ENCODE measurements at regions not wholly inside any gene's neighbourhood (a gene's known extent, or its start where the extent isn't known, plus 50 kb on each side); places are given as distances from the start of the nearest gene placed in this dataset.

- peaks cover 6% of the 10 kb centered on the region for H3K4me1 ChIP-seq
- TF ChIP-seq EZH2phosphoT487 (IDR thresholded peaks at IDR 0.05) (no peak), CTCF (IDR thresholded peaks at IDR 0.05) (no peak), EZH2 (IDR thresholded peaks at IDR 0.05) (no peak)
- peaks cover 3% of the 10 kb centered on the region for H3K4me1 Mint-ChIP-seq
- no peak overlapping the region for H3K27ac Mint-ChIP-seq
- H3K27ac ChIP-seq, result no peak overlapping the region
- H3K36me3 Mint-ChIP-seq, result no peaks in the 10 kb centered on the region
- no peaks in the 10 kb centered on the region for H3K9me3 ChIP-seq (ENCODE audit: low read depth)
- no peaks in the 10 kb centered on the region for H3K27me3 Mint-ChIP-seq (ENCODE audit: insufficient read depth, low read depth)
- H3K4me3 ChIP-seq, result no peak overlapping the region
- H3F3A ChIP-seq (ENCODE audit: low read depth), result no peaks in the 10 kb centered on the region
- no peaks in the 10 kb centered on the region for H3K79me2 ChIP-seq (ENCODE audit: low read depth)
- H3K36me3 ChIP-seq, result no peaks in the 10 kb centered on the region
- no peak overlapping the region for H2AFZ ChIP-seq (replicated peaks)
- no peak overlapping the region for H3K9ac ChIP-seq
- H3K27me3 ChIP-seq, result no peaks in the 10 kb centered on the region
- no peak overlapping the region for H3K4me3 Mint-ChIP-seq
- no peaks in the 10 kb centered on the region for H3K9me3 Mint-ChIP-seq
- H3K4me2 ChIP-seq, result no peak overlapping the region
- no peaks in the 10 kb centered on the region for H4K20me1 ChIP-seq (ENCODE audit: low read depth)
- no peak for DNase-seq (ENCODE audit: low spot score)
Observed at GRCh38 chr15:101554115-101554915, 64.8 kb upstream of the PCSK6 start.

- Histone ChIP-seq H2AFZ (replicated peaks) (no peak overlapping the region), H3K4me2 (no peak overlapping the region), H3K36me3 (no peaks in the 10 kb centered on the region), H3K79me2 (ENCODE audit: low read depth) (no peaks in the 10 kb centered on the region), H3K4me1 (peaks cover 6% of the 10 kb centered on the region), H3K9me3 (ENCODE audit: low read depth) (no peaks in the 10 kb centered on the region), H3K27ac (no peak overlapping the region), H3K9ac (no peak overlapping the region), H3F3A (ENCODE audit: low read depth) (no peaks in the 10 kb centered on the region), H4K20me1 (ENCODE audit: low read depth) (no peaks in the 10 kb centered on the region), H3K4me3 (no peak overlapping the region), H3K27me3 (no peaks in the 10 kb centered on the region)
- Mint-ChIP-seq H3K4me3 (no peak overlapping the region), H3K9me3 (no peaks in the 10 kb centered on the region), H3K4me1 (peaks cover 3% of the 10 kb centered on the region), H3K27me3 (ENCODE audit: insufficient read depth, low read depth) (no peaks in the 10 kb centered on the region), H3K27ac (no peak overlapping the region), H3K36me3 (no peaks in the 10 kb centered on the region)
- no peak for TF ChIP-seq CTCF (IDR thresholded peaks at IDR 0.05)
- no peak for TF ChIP-seq EZH2 (IDR thresholded peaks at IDR 0.05)
- no peak for TF ChIP-seq EZH2phosphoT487 (IDR thresholded peaks at IDR 0.05)
- DNase-seq (ENCODE audit: low spot score), result no peak
Observed at GRCh38 chr15:101551696-101552591, 62.4 kb upstream of the PCSK6 start.

GRCh38 chr15:101550124-101550523, 60.6 kb upstream of the PCSK6 start:
- Mint-ChIP-seq H3K9me3 (no peaks in the 10 kb centered on the region), H3K27ac (no peak overlapping the region), H3K4me1 (peaks cover 3% of the 10 kb centered on the region), H3K4me3 (no peak overlapping the region), H3K36me3 (no peaks in the 10 kb centered on the region), H3K27me3 (ENCODE audit: insufficient read depth, low read depth) (no peaks in the 10 kb centered on the region)
- H3K4me2 ChIP-seq, result no peak overlapping the region
- no peak overlapping the region for H3K9ac ChIP-seq
- peaks cover 6% of the 10 kb centered on the region for H3K4me1 ChIP-seq
- H3K79me2 ChIP-seq (ENCODE audit: low read depth), result no peaks in the 10 kb centered on the region
- H2AFZ ChIP-seq (replicated peaks), result no peak overlapping the region
- H3K36me3 ChIP-seq, result no peaks in the 10 kb centered on the region
- DNase-seq (ENCODE audit: low spot score), result no peak
- TF ChIP-seq EZH2phosphoT487 (IDR thresholded peaks at IDR 0.05) (no peak), EZH2 (IDR thresholded peaks at IDR 0.05) (no peak), CTCF (IDR thresholded peaks at IDR 0.05) (no peak)
- H3K27ac ChIP-seq, result no peak overlapping the region
- H3K27me3 ChIP-seq, result no peaks in the 10 kb centered on the region
- H3K9me3 ChIP-seq (ENCODE audit: low read depth), result no peaks in the 10 kb centered on the region
- no peak overlapping the region for H3K4me3 ChIP-seq
- no peaks in the 10 kb centered on the region for H3F3A ChIP-seq (ENCODE audit: low read depth)
- no peaks in the 10 kb centered on the region for H4K20me1 ChIP-seq (ENCODE audit: low read depth)
